CD4-positive, alpha-beta T cell treated with Interferon alpha-2 for 1 hour (primary cell): ENCODE measurements at regions not wholly inside any gene's neighbourhood (a gene's known extent, or its start where the extent isn't known, plus 50 kb on each side); places are given as distances from the start of the nearest gene placed in this dataset.

Source experiments
- DNase-seq, 2 donors: peaks; one replicate each; pipeline ENCODE4 v3.0.0-alpha.2; 2020 to 2022

DNA sequence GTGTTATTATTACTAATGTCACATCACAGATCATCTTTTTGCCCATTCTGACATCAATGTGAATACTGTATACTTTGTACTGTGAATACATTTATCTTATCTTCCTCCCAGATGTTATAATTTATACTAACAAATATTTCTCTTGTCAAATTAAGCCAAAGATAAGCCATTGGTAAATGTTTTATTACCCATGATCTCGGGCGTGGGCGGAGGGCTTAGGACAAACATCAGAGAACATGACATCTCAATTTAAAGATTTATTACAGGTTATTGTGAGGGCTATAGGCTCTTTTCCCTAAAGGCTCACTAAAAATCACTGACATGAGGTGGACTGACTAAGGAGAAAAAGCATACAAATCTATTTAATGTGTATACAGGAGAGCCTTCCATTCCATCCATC is 58.2 kb upstream of the DGKB start:
- no peak for DNase-seq

DNA sequence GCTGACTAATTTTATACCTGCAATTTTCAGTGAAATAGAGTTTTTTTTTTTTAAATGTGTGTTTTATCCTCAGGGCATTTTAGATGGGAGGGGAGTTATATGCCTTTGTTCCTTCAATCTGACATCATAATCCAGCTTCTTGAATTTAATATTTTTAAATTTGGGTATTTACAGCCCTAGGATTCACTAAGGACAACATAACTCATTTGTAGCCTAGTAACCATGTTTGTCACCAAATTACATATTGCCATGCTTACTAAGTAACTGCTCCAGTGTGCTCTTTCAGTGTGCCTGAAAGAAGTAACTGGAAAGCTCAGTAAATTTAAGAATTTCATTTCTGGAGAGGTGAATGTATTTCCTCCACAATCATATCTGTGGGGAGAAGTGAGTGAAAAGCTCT is 56.8 kb upstream of the DGKB start:
- DNase-seq: no peak

DNA sequence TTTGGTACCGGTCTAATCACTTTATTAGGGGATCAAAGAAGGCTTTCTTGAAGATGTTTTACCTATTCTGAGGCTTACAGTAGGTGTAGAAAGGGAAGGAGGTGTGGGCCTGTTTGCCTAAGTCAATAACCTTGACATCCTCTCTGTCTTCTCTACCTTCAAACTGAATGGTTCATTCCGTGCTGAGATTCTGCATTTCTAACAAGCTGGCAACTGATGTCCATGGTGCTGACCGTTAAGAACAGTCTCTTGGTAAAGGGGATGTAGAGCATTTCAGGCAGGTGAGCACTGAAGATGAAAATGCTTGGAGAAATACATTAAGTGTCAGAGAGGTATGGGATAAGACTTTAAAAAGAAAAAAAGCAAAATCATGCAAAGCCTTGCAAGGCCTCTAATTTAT is 51.5 kb upstream of the DGKB start:
- DNase-seq: no peak
